Lower leg skin (tissue), 4 donors: ENCODE measurements at regions not wholly inside any gene's neighbourhood (a gene's known extent, or its start where the extent isn't known, plus 50 kb on each side); places are given as distances from the start of the nearest gene placed in this dataset.

Source experiments
- DNase-seq, 2 donors: peaks; one replicate each; pipeline ENCODE4 v3.0.0-alpha.2; 2019; ENCODE audit warnings: low spot score in 2 of 2
- H3K4me3 ChIP-seq: fragments of 200-600 bp; sonication (generic); 2 replicates; pipeline ENCODE4 v1.5.1; 2017; ENCODE audit warnings: mild to moderate bottlenecking, low read depth; ENCODE audit not compliant: poor library complexity, severe bottlenecking
- CTCF ChIP-seq, 3 donors: fragments of 450-650 bp; IDR thresholded peaks; one replicate each; pipeline ENCODE4 v1.5.1; 2016; ENCODE audit warnings: antibody characterized with exemption in 3 of 3, mild to moderate bottlenecking in 3 of 3, moderate library complexity in 2 of 3
- POLR2A ChIP-seq, 2 donors: fragments of 450-650 bp; IDR thresholded peaks; one replicate each; pipeline ENCODE4 v1.6.1; 2016 to 2017; ENCODE audit warnings: antibody characterized with exemption in 2 of 2, mild to moderate bottlenecking in 1 of 2, moderate library complexity in 1 of 2
- WGBS, 2 donors: methylation state at CpG; one replicate each; pipeline ENCODE4 v1.1.5; 2018; 5-methylcytosine and 5-hydroxymethylcytosine counted together
- intact Hi-C: fragments of 100-400 bp; cut with DNase I; formaldehyde crosslinking; loops from one replicate; pipeline ENCODE4 v1.15.0; 2023; ENCODE audit warnings: low total_unique reads

- WGBS, 2 donors, result 34 to 39% methylated on average over 3 of the region's 3 CpGs
- no peak for DNase-seq
- TF ChIP-seq CTCF (IDR thresholded peaks at IDR 0.05) (no peak), POLR2A (IDR thresholded peaks at IDR 0.05) (no peak)
- intact Hi-C loops, result no loop called here
- H3K4me3 ChIP-seq, result no peak overlapping the region
Observed at GRCh38 chr5:100448111-100448528, 87.1 kb upstream of the FAM174A start.

- WGBS, 2 donors, result 77 to 82% methylated on average over 2 of the region's 2 CpGs
- no peak for DNase-seq
- H3K4me3 ChIP-seq, result no peak overlapping the region
- intact Hi-C loops, result no loop called here
- no peak for TF ChIP-seq CTCF (IDR thresholded peaks at IDR 0.05)
- TF ChIP-seq POLR2A (IDR thresholded peaks at IDR 0.05), result no peak
Observed at GRCh38 chr5:100446879-100447430, 88.2 kb upstream of the FAM174A start.

- H3K4me3 ChIP-seq, result no peak overlapping the region
- TF ChIP-seq POLR2A (IDR thresholded peaks at IDR 0.05) (no peak), CTCF (IDR thresholded peaks at IDR 0.05) (no peak)
- WGBS, 2 donors, result 86 to 91% methylated on average over 3 of the region's 3 CpGs
- intact Hi-C loops, result no loop called here
- no peak for DNase-seq
Observed at GRCh38 chr5:100444961-100445360, 90.2 kb upstream of the FAM174A start.

- intact Hi-C loops, result no loop called here
- no peak for DNase-seq
- WGBS, 2 donors, result 89 to 91% methylated on average over 4 of the region's 4 CpGs
- H3K4me3 ChIP-seq, result no peak overlapping the region
- TF ChIP-seq POLR2A (IDR thresholded peaks at IDR 0.05) (no peak), CTCF (IDR thresholded peaks at IDR 0.05) (no peak)
Observed at GRCh38 chr5:100434815-100435214, 100.4 kb upstream of the FAM174A start.

- no peak overlapping the region for H3K4me3 ChIP-seq
- intact Hi-C loops, result no loop called here
- DNase-seq, result no peak
- TF ChIP-seq POLR2A (IDR thresholded peaks at IDR 0.05) (no peak), CTCF (IDR thresholded peaks at IDR 0.05) (no peak)
- 46 to 50% methylated on average over 1 of the region's 1 CpG for WGBS, 2 donors
Observed at GRCh38 chr5:100432741-100433140, 102.4 kb upstream of the FAM174A start.
